Spleen (tissue), 11 donors: ENCODE measurements at regions not wholly inside any gene's neighbourhood (a gene's known extent, or its start where the extent isn't known, plus 50 kb on each side); places are given as distances from the start of the nearest gene placed in this dataset.

ENCODE experiments used
- DNase-seq: peaks from one replicate; pipeline ENCODE4 v3.0.0-alpha.2; 2020
- H3K27ac ChIP-seq, 8 donors: fragments of 200-600 bp; sonication (generic) in 7 of 8; 1 replicate in 4 of 8; 2 replicates in 4 of 8; pipeline versions ENCODE4 v1.5.0 to v1.8.0; 2016 to 2021; ENCODE audit warnings: inconsistent platforms in 4 of 8, mild to moderate bottlenecking in 4 of 8, moderate library complexity in 1 of 8
- H3K27me3 ChIP-seq, 7 donors: fragments of 200-600 bp; sonication (generic) in 6 of 7; replicated peaks in 1 of 7; 1 replicate in 4 of 7; 2 replicates in 3 of 7; pipeline versions ENCODE4 v1.5.0 to v1.8.0; 2016 to 2021; ENCODE audit warnings: inconsistent platforms in 3 of 7, mild to moderate bottlenecking in 1 of 7
- H3K36me3 ChIP-seq, 6 donors: fragments of 200-600 bp; sonication (generic) in 5 of 6; 1 replicate in 4 of 6; 2 replicates in 2 of 6; pipeline versions ENCODE4 v1.5.0 to v1.8.0; 2016 to 2021; ENCODE audit warnings: inconsistent platforms in 2 of 6
- H3K4me1 ChIP-seq, 6 donors: fragments of 200-600 bp; sonication (generic) in 5 of 6; 1 replicate in 3 of 6; 2 replicates in 3 of 6; pipeline versions ENCODE4 v1.5.0 to v1.8.0; 2016 to 2021; ENCODE audit warnings: inconsistent platforms in 3 of 6
- H3K4me3 ChIP-seq, 8 donors: fragments of 200-600 bp; sonication (generic) in 7 of 8; 1 replicate in 4 of 8; 2 replicates in 4 of 8; pipeline versions ENCODE4 v1.5.0 to v1.8.0; 2016 to 2021; ENCODE audit warnings: inconsistent platforms in 4 of 8, mild to moderate bottlenecking in 4 of 8, moderate library complexity in 2 of 8
- H3K9me3 ChIP-seq, 8 donors: fragments of 200-600 bp; sonication (generic) in 7 of 8; 1 replicate in 4 of 8; 2 replicates in 4 of 8; pipeline versions ENCODE4 v1.5.0 to v1.8.0; 2016 to 2021; ENCODE audit warnings: inconsistent platforms in 4 of 8
- POLR2A ChIP-seq, 3 donors: fragments of 450-650 bp; IDR thresholded peaks; one replicate each; pipeline ENCODE4 v1.5.1; 2017; ENCODE audit warnings: antibody characterized with exemption in 3 of 3, mild to moderate bottlenecking in 1 of 3
- POLR2AphosphoS5 ChIP-seq, 3 donors: sonication (generic); formaldehyde crosslinking; IDR thresholded peaks; one replicate each; pipeline ENCODE4 v1.5.1; 2017; ENCODE audit warnings: antibody characterized with exemption in 3 of 3
- WGBS, 5 donors: extraction: QIAGEN DNeasy Blood & Tissue Kit in 3 of 5; methylation state at CpG; one replicate each; pipeline versions ENCODE4 v1.1.5 to v1.1.7; 2013 to 2018; 5-methylcytosine and 5-hydroxymethylcytosine counted together
- intact Hi-C: fragments of 100-400 bp; cut with DNase I; formaldehyde crosslinking; loops from one replicate; pipeline ENCODE4 v1.15.0; 2023; ENCODE audit warnings: low total_unique reads
- TF ChIP-seq, protein P1 (sequence below), 11 experiments: fragments of 200-600 bp in 7 of 11; fragments of 450-650 bp in 4 of 11; sonication (generic) in 4 of 11; IDR thresholded peaks in 8 of 11; conservative IDR thresholded peaks in 3 of 11; 1 replicate in 7 of 11; 2 replicates in 4 of 11; pipeline versions ENCODE4 v1.4.0 to v1.8.0; 2016 to 2021; ENCODE audit warnings: antibody characterized with exemption in 11 of 11, inconsistent platforms in 4 of 11, mild to moderate bottlenecking in 1 of 11
- donor health status: healthy with polysubstance abuse.
- donor health status: DM: no; HTN: no; CAD: no; lungs with moderate emphysema.
- donor health status: DM: no; HTN: no; CAD: no.
- donor health status: Bipolar disorder and iron deficiency.
- donor health status: healthy.
- donor health status: DM: no; HTN: no; CAD: no.
- donor health status: DM: yes; HTN: yes; CAD: no.

- no peak overlapping the region for H3K4me3 ChIP-seq
- no peak overlapping the region for H3K27ac ChIP-seq
- no peak for TF ChIP-seq POLR2AphosphoS5 (IDR thresholded peaks at IDR 0.05)
- TF ChIP-seq, protein P1, sequence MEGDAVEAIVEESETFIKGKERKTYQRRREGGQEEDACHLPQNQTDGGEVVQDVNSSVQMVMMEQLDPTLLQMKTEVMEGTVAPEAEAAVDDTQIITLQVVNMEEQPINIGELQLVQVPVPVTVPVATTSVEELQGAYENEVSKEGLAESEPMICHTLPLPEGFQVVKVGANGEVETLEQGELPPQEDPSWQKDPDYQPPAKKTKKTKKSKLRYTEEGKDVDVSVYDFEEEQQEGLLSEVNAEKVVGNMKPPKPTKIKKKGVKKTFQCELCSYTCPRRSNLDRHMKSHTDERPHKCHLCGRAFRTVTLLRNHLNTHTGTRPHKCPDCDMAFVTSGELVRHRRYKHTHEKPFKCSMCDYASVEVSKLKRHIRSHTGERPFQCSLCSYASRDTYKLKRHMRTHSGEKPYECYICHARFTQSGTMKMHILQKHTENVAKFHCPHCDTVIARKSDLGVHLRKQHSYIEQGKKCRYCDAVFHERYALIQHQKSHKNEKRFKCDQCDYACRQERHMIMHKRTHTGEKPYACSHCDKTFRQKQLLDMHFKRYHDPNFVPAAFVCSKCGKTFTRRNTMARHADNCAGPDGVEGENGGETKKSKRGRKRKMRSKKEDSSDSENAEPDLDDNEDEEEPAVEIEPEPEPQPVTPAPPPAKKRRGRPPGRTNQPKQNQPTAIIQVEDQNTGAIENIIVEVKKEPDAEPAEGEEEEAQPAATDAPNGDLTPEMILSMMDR (IDR thresholded peaks at IDR 0.05 in 8 of 11, conservative IDR thresholded peaks at IDR 0.05 in 3 of 11): no peak
- no peak for TF ChIP-seq POLR2A (IDR thresholded peaks at IDR 0.05)
- 90 to 95% (median 93%) methylated on average over 9 of the region's 9 CpGs for WGBS, 5 donors
- no peaks in the 10 kb centered on the region for H3K9me3 ChIP-seq
- no peaks in the 10 kb centered on the region for H3K27me3 ChIP-seq
- intact Hi-C loops: no loop called here
- H3K36me3 ChIP-seq: no peaks in the 10 kb centered on the region
- H3K4me1 ChIP-seq: peaks cover 0 to 6% (median 0%) of the 10 kb centered on the region in 6 donors
- no peak for DNase-seq
These were observed 519.2 kb upstream of the NOX3 start for GRCh38 chr6:155974811-155975323.

GRCh38 chr6:155974359-155974758, 518.7 kb upstream of the NOX3 start:
- intact Hi-C loops: no loop called here
- DNase-seq: peak; percentile 77
- Histone ChIP-seq H3K9me3 (no peaks in the 10 kb centered on the region), H3K27ac (no peak overlapping the region), H3K4me3 (no peak overlapping the region), H3K27me3 (no peaks in the 10 kb centered on the region), H3K36me3 (no peaks in the 10 kb centered on the region), H3K4me1 (peaks cover 0 to 6% (median 0%) of the 10 kb centered on the region in 6 donors)
- WGBS, 5 donors: 94 to 97% (median 94%) methylated on average over 17 of the region's 17 CpGs
- TF ChIP-seq POLR2A (IDR thresholded peaks at IDR 0.05) (no peak), POLR2AphosphoS5 (IDR thresholded peaks at IDR 0.05) (no peak)
- TF ChIP-seq, protein P1 (IDR thresholded peaks at IDR 0.05 in 8 of 11, conservative IDR thresholded peaks at IDR 0.05 in 3 of 11): no peak

DNA sequence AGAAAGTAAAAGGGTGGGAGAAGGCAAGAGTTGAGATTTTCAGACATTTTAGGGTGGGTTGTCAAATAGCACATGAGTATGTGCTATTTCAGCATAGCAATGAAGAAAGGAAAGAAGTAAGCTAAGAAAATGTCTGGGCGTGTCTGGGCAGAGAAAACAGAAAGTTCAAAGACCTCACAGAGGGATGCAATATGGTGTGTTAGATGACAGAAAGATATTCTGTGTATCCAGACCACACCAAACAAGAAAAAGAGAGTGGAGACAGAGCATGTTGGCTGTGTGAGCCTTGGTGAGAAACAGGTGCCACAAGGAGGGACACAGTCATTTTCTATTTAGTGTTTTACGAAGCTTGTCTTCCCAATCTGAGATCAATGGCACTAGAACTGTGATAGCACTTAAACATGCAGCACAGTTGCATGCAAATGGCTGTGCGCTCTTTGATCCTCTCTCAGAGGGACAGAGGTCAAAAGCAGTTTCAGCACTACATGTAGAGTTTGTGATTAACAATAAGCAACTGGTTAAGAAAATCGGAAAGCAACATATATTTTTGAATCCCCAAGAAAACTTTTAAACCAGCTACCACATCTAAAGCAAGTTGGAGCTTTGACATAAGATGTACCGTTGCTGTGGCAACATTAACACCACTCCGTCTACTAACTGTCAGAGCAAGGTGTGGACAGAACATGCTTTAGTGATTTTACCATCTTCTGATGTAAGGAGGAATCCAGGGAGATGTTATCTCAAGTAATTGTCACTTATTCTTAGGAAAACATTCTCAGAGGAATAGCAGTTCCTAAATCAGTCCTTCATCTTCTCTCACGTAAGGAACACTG, 515.5 kb upstream of the NOX3 start:
- peaks cover 0 to 6% (median 0%) of the 10 kb centered on the region in 6 donors for H3K4me1 ChIP-seq
- H3K4me3 ChIP-seq: no peak overlapping the region
- H3K36me3 ChIP-seq: no peaks in the 10 kb centered on the region
- TF ChIP-seq, protein P1 (IDR thresholded peaks at IDR 0.05 in 8 of 11, conservative IDR thresholded peaks at IDR 0.05 in 3 of 11): no peak
- TF ChIP-seq POLR2AphosphoS5 (IDR thresholded peaks at IDR 0.05): no peak
- no peak for TF ChIP-seq POLR2A (IDR thresholded peaks at IDR 0.05)
- H3K9me3 ChIP-seq: no peaks in the 10 kb centered on the region
- 67 to 84% (median 76%) methylated on average over 7 of the region's 7 CpGs for WGBS, 5 donors
- no peak overlapping the region for H3K27ac ChIP-seq
- DNase-seq: no peak
- H3K27me3 ChIP-seq: no peaks in the 10 kb centered on the region
- intact Hi-C loops: no loop called here

GRCh38 chr6:155970472-155970871, 514.8 kb upstream of the NOX3 start:
- intact Hi-C loops: no loop called here

More at GRCh38 chr6:155970472-155970871, 514.8 kb upstream of the NOX3 start:
- no peaks in the 10 kb centered on the region for H3K27me3 ChIP-seq
- H3K27ac ChIP-seq: no peak overlapping the region
- DNase-seq: no peak
- no peaks in the 10 kb centered on the region for H3K9me3 ChIP-seq
- H3K36me3 ChIP-seq: no peaks in the 10 kb centered on the region
- H3K4me3 ChIP-seq: no peak overlapping the region
- TF ChIP-seq, protein P1 (IDR thresholded peaks at IDR 0.05 in 8 of 11, conservative IDR thresholded peaks at IDR 0.05 in 3 of 11): no peak
- TF ChIP-seq POLR2AphosphoS5 (IDR thresholded peaks at IDR 0.05) (no peak), POLR2A (IDR thresholded peaks at IDR 0.05) (no peak)
- H3K4me1 ChIP-seq: peaks cover 0 to 6% (median 0%) of the 10 kb centered on the region in 6 donors
